ENCODE measurements at regions not wholly inside any gene's neighbourhood (a gene's known extent, or its start where the extent isn't known, plus 50 kb on each side); places are given as distances from the start of the nearest gene placed in this dataset.

GRCh38 chr3:95459706-95460105, 1354.7 kb upstream of the EPHA6 start:
- ChIA-PET CTCF (no interaction called here), POLR2A (no interaction called here)
- H3K27ac ChIP-seq (ENCODE audit: low read depth in 1 of 2, low read length in 2 of 2), result no peak overlapping the region
- H3K36me3 ChIP-seq (ENCODE audit: insufficient read depth, low read length), result no peaks in the 10 kb centered on the region
- no peak for TF ChIP-seq CTCF (IDR thresholded peaks at IDR 0.05)
- no peaks in the 10 kb centered on the region for H3K27me3 Mint-ChIP-seq
- H3K9me3 ChIP-seq (ENCODE audit: control insufficient read depth in 1 of 2, insufficient read depth in 1 of 2, low read length in 2 of 2), result peaks cover 4 to 8% of the 10 kb centered on the region in 2 experiments
- H3K4me3 ChIP-seq (ENCODE audit: low read length), result no peak overlapping the region
- no peaks in the 10 kb centered on the region for H3K36me3 Mint-ChIP-seq (ENCODE audit: low read depth)
- DNase-seq (no peak), ATAC-seq (ENCODE audit: poor library complexity) (no peak)
- no peaks in the 10 kb centered on the region for H3K27me3 ChIP-seq (ENCODE audit: control insufficient read depth in 1 of 2, insufficient read depth in 2 of 2, low read length in 2 of 2)
- intact Hi-C loops (cut with DNase I, micrococcal nuclease), result no loop called here
- no peak overlapping the region for H3K27ac Mint-ChIP-seq
- no peaks in the 10 kb centered on the region for H3K4me1 ChIP-seq (ENCODE audit: insufficient read depth, low read length)
- H3K4me3 Mint-ChIP-seq, result no peak overlapping the region
- no peaks in the 10 kb centered on the region for H3K4me1 Mint-ChIP-seq (ENCODE audit: low read depth)
- H3K9me3 Mint-ChIP-seq, result peaks cover 12% of the 10 kb centered on the region

- no peaks in the 10 kb centered on the region for H3K27me3 ChIP-seq (ENCODE audit: control insufficient read depth in 1 of 2, insufficient read depth in 2 of 2, low read length in 2 of 2)
- no peak for ATAC-seq (ENCODE audit: poor library complexity)
- Mint-ChIP-seq H3K9me3 (peaks cover 12% of the 10 kb centered on the region), H3K36me3 (ENCODE audit: low read depth) (no peaks in the 10 kb centered on the region), H3K4me1 (ENCODE audit: low read depth) (no peaks in the 10 kb centered on the region), H3K27me3 (no peaks in the 10 kb centered on the region), H3K27ac (no peak overlapping the region), H3K4me3 (no peak overlapping the region)
- H3K27ac ChIP-seq (ENCODE audit: low read depth in 1 of 2, low read length in 2 of 2), result no peak overlapping the region
- no peak for DNase-seq
- intact Hi-C loops (cut with DNase I, micrococcal nuclease), result no loop called here
- POLR2A ChIA-PET, result no interaction called here
- no peaks in the 10 kb centered on the region for H3K36me3 ChIP-seq (ENCODE audit: insufficient read depth, low read length)
- TF ChIP-seq CTCF (IDR thresholded peaks at IDR 0.05), result no peak
- no peak overlapping the region for H3K4me3 ChIP-seq (ENCODE audit: low read length)
- peaks cover 4 to 10% of the 10 kb centered on the region in 2 experiments for H3K9me3 ChIP-seq (ENCODE audit: control insufficient read depth in 1 of 2, insufficient read depth in 1 of 2, low read length in 2 of 2)
- CTCF ChIA-PET, result no interaction called here
- H3K4me1 ChIP-seq (ENCODE audit: insufficient read depth, low read length), result no peaks in the 10 kb centered on the region
Measured at GRCh38 chr3:95460274-95460673, 1354.1 kb upstream of the EPHA6 start.

- Histone ChIP-seq H3K27me3 (ENCODE audit: control insufficient read depth in 1 of 2, insufficient read depth in 2 of 2, low read length in 2 of 2) (no peaks in the 10 kb centered on the region), H3K36me3 (ENCODE audit: insufficient read depth, low read length) (no peaks in the 10 kb centered on the region), H3K4me3 (ENCODE audit: low read length) (no peak overlapping the region), H3K9me3 (ENCODE audit: control insufficient read depth in 1 of 2, insufficient read depth in 1 of 2, low read length in 2 of 2) (peaks cover 4 to 10% of the 10 kb centered on the region in 2 experiments), H3K4me1 (ENCODE audit: insufficient read depth, low read length) (no peaks in the 10 kb centered on the region), H3K27ac (ENCODE audit: low read depth in 1 of 2, low read length in 2 of 2) (no peak overlapping the region)
- Mint-ChIP-seq H3K27ac (no peak overlapping the region), H3K36me3 (ENCODE audit: low read depth) (no peaks in the 10 kb centered on the region), H3K4me1 (ENCODE audit: low read depth) (no peaks in the 10 kb centered on the region), H3K9me3 (peaks cover 10% of the 10 kb centered on the region), H3K4me3 (no peak overlapping the region), H3K27me3 (no peaks in the 10 kb centered on the region)
- DNase-seq, result no peak
- CTCF ChIA-PET, result no interaction called here
- intact Hi-C loops (cut with DNase I, micrococcal nuclease), result no loop called here
- TF ChIP-seq CTCF (IDR thresholded peaks at IDR 0.05), result no peak
- POLR2A ChIA-PET, result no interaction called here
- ATAC-seq (ENCODE audit: poor library complexity), result no peak
Measured at GRCh38 chr3:95462161-95462560, 1352.2 kb upstream of the EPHA6 start.
